Left lung (tissue), 4 donors: ENCODE measurements at regions not wholly inside any gene's neighbourhood (a gene's known extent, or its start where the extent isn't known, plus 50 kb on each side); places are given as distances from the start of the nearest gene placed in this dataset.
"Not testable (repeated sequence)": the region's sequence is repeated elsewhere in the genome, so short reads cannot be mapped to it uniquely, and the experiment has no call there.

ENCODE experiments used
- ATAC-seq: fragments of 200-7000 bp; cut with Tn5 transposase; one replicate; pipeline ENCODE4 v1.9.1; 2020; ENCODE audit warnings: moderate library complexity
- DNase-seq, 4 donors: peaks; one replicate each; pipeline ENCODE4 v3.0.0-alpha.2; 2013 to 2020
- H3K27ac ChIP-seq, 2 donors: fragments of 200-600 bp; sonication (generic) in 1 of 2; one replicate each; pipeline versions ENCODE4 v1.5.0 to v1.8.0; 2020 to 2021
- H3K27me3 ChIP-seq, 2 donors: fragments of 200-600 bp; sonication (generic) in 1 of 2; one replicate each; pipeline versions ENCODE4 v1.5.0 to v1.8.0; 2020 to 2021
- H3K36me3 ChIP-seq, 2 donors: fragments of 200-600 bp; sonication (generic) in 1 of 2; one replicate each; pipeline versions ENCODE4 v1.5.0 to v1.8.0; 2020 to 2021
- H3K4me1 ChIP-seq, 2 donors: fragments of 200-600 bp; one replicate each; pipeline ENCODE4 v1.8.0; 2021
- H3K4me3 ChIP-seq, 2 donors: fragments of 200-600 bp; sonication (generic) in 1 of 2; one replicate each; pipeline versions ENCODE4 v1.5.0 to v1.8.0; 2020 to 2021; ENCODE audit warnings: mild to moderate bottlenecking in 1 of 2
- H3K9me3 ChIP-seq, 2 donors: fragments of 200-600 bp; sonication (generic) in 1 of 2; one replicate each; pipeline versions ENCODE4 v1.5.0 to v1.8.0; 2020 to 2021
- CTCF ChIP-seq, 2 donors: fragments of 200-600 bp; sonication (generic) in 1 of 2; IDR thresholded peaks; one replicate each; pipeline versions ENCODE4 v1.5.0 to v1.8.0; 2021; ENCODE audit warnings: antibody characterized with exemption in 2 of 2
- intact Hi-C, 2 donors: fragments of 100-400 bp; cut with DNase I; formaldehyde crosslinking; loops; one replicate each; pipeline versions ENCODE4 v1.11.2 to v1.14.2; 2022
- donor health status: DM: no; HTN: yes; CAD: no.
- donor health status: DM: no; HTN: no; CAD: no.

GRCh38 chr2:238527565-238527964 lies 100.8 kb downstream of the ASB1 start:
- H3K36me3 ChIP-seq, result no peaks in the 10 kb centered on the region
- no peak for DNase-seq
- H3K4me1 ChIP-seq, result no peaks in the 10 kb centered on the region
- H3K27me3 ChIP-seq, result peaks cover 0 to 12% of the 10 kb centered on the region in 2 donors
- H3K9me3 ChIP-seq, result peaks cover 0 to 19% of the 10 kb centered on the region in 2 donors
- no peak overlapping the region for H3K4me3 ChIP-seq
- ATAC-seq, result no peak
- TF ChIP-seq CTCF (IDR thresholded peaks at IDR 0.05), result no peak
- H3K27ac ChIP-seq, result no peak overlapping the region
- intact Hi-C loops, result no loop called here

- H3K27me3 ChIP-seq, result peaks cover 0 to 4% of the 10 kb centered on the region in 2 donors
- no peak overlapping the region for H3K4me3 ChIP-seq
- TF ChIP-seq CTCF (IDR thresholded peaks at IDR 0.05), result no peak
- H3K9me3 ChIP-seq, result peaks cover 0 to 25% of the 10 kb centered on the region in 2 donors
- H3K36me3 ChIP-seq, result no peaks in the 10 kb centered on the region
- DNase-seq, result peak in 1 of 4 donors; percentile 44
- no peaks in the 10 kb centered on the region for H3K4me1 ChIP-seq
- no peak overlapping the region for H3K27ac ChIP-seq
- ATAC-seq, result peak; percentile 94
- intact Hi-C loops, result no loop called here
These were observed 102.4 kb downstream of the ASB1 start for GRCh38 chr2:238528953-238529781.

- H3K36me3 ChIP-seq, H3K27me3 ChIP-seq, H3K4me1 ChIP-seq, DNase-seq, H3K4me3 ChIP-seq, intact Hi-C loops, ATAC-seq, H3K27ac ChIP-seq: not testable (repeated sequence)
- H3K9me3 ChIP-seq, result peaks cover 0 to 25% of the 10 kb centered on the region in 2 donors
These were observed 104.4 kb downstream of the ASB1 start for GRCh38 chr2:238531017-238531645.

- H3K27me3 ChIP-seq, ATAC-seq, H3K4me3 ChIP-seq, intact Hi-C loops, H3K27ac ChIP-seq, H3K4me1 ChIP-seq, H3K9me3 ChIP-seq, H3K36me3 ChIP-seq, DNase-seq: not testable (repeated sequence)
These were observed 117.0 kb downstream of the ASB1 start for GRCh38 chr2:238543732-238544131.

- no peaks in the 10 kb centered on the region for H3K27me3 ChIP-seq
- no peak overlapping the region for H3K27ac ChIP-seq
- TF ChIP-seq CTCF (IDR thresholded peaks at IDR 0.05), result no peak
- intact Hi-C loops, result no loop called here
- H3K36me3 ChIP-seq, result peaks cover 0 to 2% of the 10 kb centered on the region in 2 donors
- DNase-seq (no peak), ATAC-seq (no peak)
- no peaks in the 10 kb centered on the region for H3K4me1 ChIP-seq
- no peak overlapping the region for H3K4me3 ChIP-seq
- peaks cover 0 to 15% of the 10 kb centered on the region in 2 donors for H3K9me3 ChIP-seq
These were observed 122.3 kb downstream of the ASB1 start for GRCh38 chr2:238548902-238549462.

- Histone ChIP-seq H3K27me3 (no peaks in the 10 kb centered on the region), H3K9me3 (peaks cover 0 to 18% of the 10 kb centered on the region in 2 donors), H3K4me1 (no peaks in the 10 kb centered on the region), H3K36me3 (peaks cover 0 to 2% of the 10 kb centered on the region in 2 donors), H3K27ac (no peak overlapping the region), H3K4me3 (no peak overlapping the region)
- TF ChIP-seq CTCF (IDR thresholded peaks at IDR 0.05), result no peak
- intact Hi-C loops, result no loop called here
- ATAC-seq (no peak), DNase-seq (no peak)
These were observed 123.1 kb downstream of the ASB1 start for GRCh38 chr2:238549866-238550265.
